Testis (tissue), 2 donors: ENCODE measurements at regions not wholly inside any gene's neighbourhood (a gene's known extent, or its start where the extent isn't known, plus 50 kb on each side); places are given as distances from the start of the nearest gene placed in this dataset.

ENCODE experiments used
- CTCF ChIP-seq, 3 experiments: fragments of 450-650 bp in 2 of 3; fragments of 200-600 bp in 1 of 3; sonication (generic) in 1 of 3; IDR thresholded peaks; one replicate each; pipeline ENCODE4 v1.5.1; 2016 to 2019; ENCODE audit warnings: antibody characterized with exemption in 3 of 3, mild to moderate bottlenecking in 2 of 3, moderate library complexity in 1 of 3
- POLR2A ChIP-seq: fragments of 450-650 bp; IDR thresholded peaks from one replicate; pipeline ENCODE4 v1.6.1; 2017; ENCODE audit warnings: antibody characterized with exemption, mild to moderate bottlenecking, moderate library complexity

GRCh38 chr5:161023551-161023950 lies 171.5 kb upstream of the ATP10B start:
- no peak for TF ChIP-seq CTCF (IDR thresholded peaks at IDR 0.05)
- TF ChIP-seq POLR2A: no peak
